SH-SY5Y (cell line): ENCODE measurements at regions not wholly inside any gene's neighbourhood (a gene's known extent, or its start where the extent isn't known, plus 50 kb on each side); places are given as distances from the start of the nearest gene placed in this dataset.

Source experiments
- GATA2 ChIP-seq: IDR thresholded peaks from 2 replicates; pipeline ENCODE4 v1.6.1; 2011; ENCODE audit warnings: mild to moderate bottlenecking, low read depth, low read length
- GATA3 ChIP-seq: IDR thresholded peaks from 2 replicates; pipeline ENCODE4 v1.6.1; 2011; ENCODE audit warnings: low read depth, mild to moderate bottlenecking, low read length, moderate library complexity

GRCh38 chr13:99436686-99437416 is 64.4 kb upstream of the TM9SF2 start:
- TF ChIP-seq GATA2 (no peak), GATA3 (no peak)

GRCh38 chr13:99439048-99439447 is 62.2 kb upstream of the TM9SF2 start:
- no peak for TF ChIP-seq GATA3
- no peak for TF ChIP-seq GATA2

GRCh38 chr13:99439850-99440604 is 61.2 kb upstream of the TM9SF2 start:
- peak; percentile 38; the same call in 1 of the 2 replicates for TF ChIP-seq GATA2
- no peak for TF ChIP-seq GATA3

- TF ChIP-seq GATA2 (no peak), GATA3 (no peak)
These were observed 58.9 kb upstream of the TM9SF2 start for GRCh38 chr13:99442273-99442895.

GRCh38 chr13:99446242-99446641 is 55.0 kb upstream of the TM9SF2 start:
- TF ChIP-seq GATA3 = no peak
- no peak for TF ChIP-seq GATA2

GRCh38 chr13:99448546-99448945 is 52.7 kb upstream of the TM9SF2 start:
- no peak for TF ChIP-seq GATA3
- TF ChIP-seq GATA2 = no peak

GRCh38 chr13:99450416-99450815 is 50.9 kb upstream of the TM9SF2 start:
- no peak for TF ChIP-seq GATA2
- TF ChIP-seq GATA3 = no peak
